H1 (cell line): ENCODE measurements at regions not wholly inside any gene's neighbourhood (a gene's known extent, or its start where the extent isn't known, plus 50 kb on each side); places are given as distances from the start of the nearest gene placed in this dataset.

ENCODE experiments used
- BACH1 ChIP-seq: IDR thresholded peaks from 2 replicates; pipeline ENCODE4 v1.6.1; 2012; ENCODE audit warnings: low read length, improper control_type of control experiment
- BCL11A ChIP-seq, 2 experiments: IDR thresholded peaks; one replicate each; pipeline ENCODE4 v1.6.1; 2011; ENCODE audit warnings: low read depth in 2 of 2, low read length in 2 of 2, mild to moderate bottlenecking in 2 of 2
- CBX8 ChIP-seq: fragments of 300-800, 300-1000 bp; sonication (generic); IDR thresholded peaks from 2 replicates; pipeline ENCODE4 v1.7.1; 2016; ENCODE audit warnings: low read depth, low read length, borderline replicate concordance
- CEBPB ChIP-seq: IDR thresholded peaks from 2 replicates; pipeline ENCODE4 v1.6.1; 2012; ENCODE audit warnings: low read depth, low read length
- HDAC6 ChIP-seq: IDR thresholded peaks from one replicate; pipeline ENCODE4 v1.7.1; 2012; ENCODE audit warnings: low read depth, mild to moderate bottlenecking, inconsistent platforms, low read length, moderate library complexity
- JUN ChIP-seq: IDR thresholded peaks from 2 replicates; pipeline ENCODE4 v1.6.1; 2011; ENCODE audit warnings: low read depth, mild to moderate bottlenecking, improper control_type of control experiment, low read length
- RAD21 ChIP-seq, 2 experiments: IDR thresholded peaks in 1 of 2; conservative IDR thresholded peaks in 1 of 2; 2 replicates each; pipeline ENCODE4 v1.6.1; 2011; ENCODE audit warnings: low read depth in 2 of 2, low read length in 2 of 2, improper control_type of control experiment in 1 of 2, inconsistent platforms in 1 of 2, mild to moderate bottlenecking in 1 of 2, moderate library complexity in 1 of 2
- SIRT6 ChIP-seq: IDR thresholded peaks from one replicate; pipeline ENCODE4 v1.7.1; 2012; ENCODE audit warnings: low read length, inconsistent platforms
- TF ChIP-seq, protein P1 (sequence below): fragments of 300-600 bp; sonication (generic); IDR thresholded peaks from 2 replicates; pipeline ENCODE4 v1.7.1; 2012; ENCODE audit warnings: low read length, moderate library complexity, mild to moderate bottlenecking, inconsistent platforms; ENCODE audit not compliant: insufficient replicate concordance
- TF ChIP-seq, protein P2 (sequence below): IDR thresholded peaks from 2 replicates; pipeline ENCODE4 v1.6.1; 2012; ENCODE audit warnings: low read length, inconsistent platforms

DNA sequence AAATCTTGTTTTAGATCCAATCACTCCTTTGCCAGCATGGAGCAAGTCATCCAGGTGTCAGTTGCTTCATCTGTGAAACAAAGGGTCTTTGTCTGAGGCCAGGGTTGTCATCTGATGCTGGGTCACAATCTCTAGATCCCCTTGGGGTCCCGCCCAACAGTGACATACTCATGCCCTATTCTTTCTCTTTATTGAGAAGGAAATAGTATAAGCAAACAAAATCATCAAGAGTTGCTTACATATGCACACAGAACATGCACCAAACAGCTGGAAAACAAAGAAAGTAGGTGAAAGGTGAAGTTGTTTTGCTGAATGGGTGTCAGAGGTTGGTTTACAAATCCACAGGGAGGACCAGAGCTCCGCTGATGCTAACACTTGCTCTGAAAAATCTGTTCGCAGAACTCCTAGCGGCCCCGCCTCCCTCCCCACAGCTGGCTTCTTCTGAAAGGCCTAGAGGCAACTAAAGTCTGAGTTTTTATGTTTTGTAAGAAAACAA, 106.1 kb upstream of the SLC44A1 start (continued):
- TF ChIP-seq, protein P1, sequence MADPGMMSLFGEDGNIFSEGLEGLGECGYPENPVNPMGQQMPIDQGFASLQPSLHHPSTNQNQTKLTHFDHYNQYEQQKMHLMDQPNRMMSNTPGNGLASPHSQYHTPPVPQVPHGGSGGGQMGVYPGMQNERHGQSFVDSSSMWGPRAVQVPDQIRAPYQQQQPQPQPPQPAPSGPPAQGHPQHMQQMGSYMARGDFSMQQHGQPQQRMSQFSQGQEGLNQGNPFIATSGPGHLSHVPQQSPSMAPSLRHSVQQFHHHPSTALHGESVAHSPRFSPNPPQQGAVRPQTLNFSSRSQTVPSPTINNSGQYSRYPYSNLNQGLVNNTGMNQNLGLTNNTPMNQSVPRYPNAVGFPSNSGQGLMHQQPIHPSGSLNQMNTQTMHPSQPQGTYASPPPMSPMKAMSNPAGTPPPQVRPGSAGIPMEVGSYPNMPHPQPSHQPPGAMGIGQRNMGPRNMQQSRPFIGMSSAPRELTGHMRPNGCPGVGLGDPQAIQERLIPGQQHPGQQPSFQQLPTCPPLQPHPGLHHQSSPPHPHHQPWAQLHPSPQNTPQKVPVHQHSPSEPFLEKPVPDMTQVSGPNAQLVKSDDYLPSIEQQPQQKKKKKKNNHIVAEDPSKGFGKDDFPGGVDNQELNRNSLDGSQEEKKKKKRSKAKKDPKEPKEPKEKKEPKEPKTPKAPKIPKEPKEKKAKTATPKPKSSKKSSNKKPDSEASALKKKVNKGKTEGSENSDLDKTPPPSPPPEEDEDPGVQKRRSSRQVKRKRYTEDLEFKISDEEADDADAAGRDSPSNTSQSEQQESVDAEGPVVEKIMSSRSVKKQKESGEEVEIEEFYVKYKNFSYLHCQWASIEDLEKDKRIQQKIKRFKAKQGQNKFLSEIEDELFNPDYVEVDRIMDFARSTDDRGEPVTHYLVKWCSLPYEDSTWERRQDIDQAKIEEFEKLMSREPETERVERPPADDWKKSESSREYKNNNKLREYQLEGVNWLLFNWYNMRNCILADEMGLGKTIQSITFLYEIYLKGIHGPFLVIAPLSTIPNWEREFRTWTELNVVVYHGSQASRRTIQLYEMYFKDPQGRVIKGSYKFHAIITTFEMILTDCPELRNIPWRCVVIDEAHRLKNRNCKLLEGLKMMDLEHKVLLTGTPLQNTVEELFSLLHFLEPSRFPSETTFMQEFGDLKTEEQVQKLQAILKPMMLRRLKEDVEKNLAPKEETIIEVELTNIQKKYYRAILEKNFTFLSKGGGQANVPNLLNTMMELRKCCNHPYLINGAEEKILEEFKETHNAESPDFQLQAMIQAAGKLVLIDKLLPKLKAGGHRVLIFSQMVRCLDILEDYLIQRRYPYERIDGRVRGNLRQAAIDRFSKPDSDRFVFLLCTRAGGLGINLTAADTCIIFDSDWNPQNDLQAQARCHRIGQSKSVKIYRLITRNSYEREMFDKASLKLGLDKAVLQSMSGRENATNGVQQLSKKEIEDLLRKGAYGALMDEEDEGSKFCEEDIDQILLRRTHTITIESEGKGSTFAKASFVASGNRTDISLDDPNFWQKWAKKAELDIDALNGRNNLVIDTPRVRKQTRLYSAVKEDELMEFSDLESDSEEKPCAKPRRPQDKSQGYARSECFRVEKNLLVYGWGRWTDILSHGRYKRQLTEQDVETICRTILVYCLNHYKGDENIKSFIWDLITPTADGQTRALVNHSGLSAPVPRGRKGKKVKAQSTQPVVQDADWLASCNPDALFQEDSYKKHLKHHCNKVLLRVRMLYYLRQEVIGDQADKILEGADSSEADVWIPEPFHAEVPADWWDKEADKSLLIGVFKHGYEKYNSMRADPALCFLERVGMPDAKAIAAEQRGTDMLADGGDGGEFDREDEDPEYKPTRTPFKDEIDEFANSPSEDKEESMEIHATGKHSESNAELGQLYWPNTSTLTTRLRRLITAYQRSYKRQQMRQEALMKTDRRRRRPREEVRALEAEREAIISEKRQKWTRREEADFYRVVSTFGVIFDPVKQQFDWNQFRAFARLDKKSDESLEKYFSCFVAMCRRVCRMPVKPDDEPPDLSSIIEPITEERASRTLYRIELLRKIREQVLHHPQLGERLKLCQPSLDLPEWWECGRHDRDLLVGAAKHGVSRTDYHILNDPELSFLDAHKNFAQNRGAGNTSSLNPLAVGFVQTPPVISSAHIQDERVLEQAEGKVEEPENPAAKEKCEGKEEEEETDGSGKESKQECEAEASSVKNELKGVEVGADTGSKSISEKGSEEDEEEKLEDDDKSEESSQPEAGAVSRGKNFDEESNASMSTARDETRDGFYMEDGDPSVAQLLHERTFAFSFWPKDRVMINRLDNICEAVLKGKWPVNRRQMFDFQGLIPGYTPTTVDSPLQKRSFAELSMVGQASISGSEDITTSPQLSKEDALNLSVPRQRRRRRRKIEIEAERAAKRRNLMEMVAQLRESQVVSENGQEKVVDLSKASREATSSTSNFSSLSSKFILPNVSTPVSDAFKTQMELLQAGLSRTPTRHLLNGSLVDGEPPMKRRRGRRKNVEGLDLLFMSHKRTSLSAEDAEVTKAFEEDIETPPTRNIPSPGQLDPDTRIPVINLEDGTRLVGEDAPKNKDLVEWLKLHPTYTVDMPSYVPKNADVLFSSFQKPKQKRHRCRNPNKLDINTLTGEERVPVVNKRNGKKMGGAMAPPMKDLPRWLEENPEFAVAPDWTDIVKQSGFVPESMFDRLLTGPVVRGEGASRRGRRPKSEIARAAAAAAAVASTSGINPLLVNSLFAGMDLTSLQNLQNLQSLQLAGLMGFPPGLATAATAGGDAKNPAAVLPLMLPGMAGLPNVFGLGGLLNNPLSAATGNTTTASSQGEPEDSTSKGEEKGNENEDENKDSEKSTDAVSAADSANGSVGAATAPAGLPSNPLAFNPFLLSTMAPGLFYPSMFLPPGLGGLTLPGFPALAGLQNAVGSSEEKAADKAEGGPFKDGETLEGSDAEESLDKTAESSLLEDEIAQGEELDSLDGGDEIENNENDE, result peak; percentile 45
- no peak for TF ChIP-seq CBX8
- no peak for TF ChIP-seq JUN
- TF ChIP-seq BACH1, result no peak
- TF ChIP-seq, protein P2, sequence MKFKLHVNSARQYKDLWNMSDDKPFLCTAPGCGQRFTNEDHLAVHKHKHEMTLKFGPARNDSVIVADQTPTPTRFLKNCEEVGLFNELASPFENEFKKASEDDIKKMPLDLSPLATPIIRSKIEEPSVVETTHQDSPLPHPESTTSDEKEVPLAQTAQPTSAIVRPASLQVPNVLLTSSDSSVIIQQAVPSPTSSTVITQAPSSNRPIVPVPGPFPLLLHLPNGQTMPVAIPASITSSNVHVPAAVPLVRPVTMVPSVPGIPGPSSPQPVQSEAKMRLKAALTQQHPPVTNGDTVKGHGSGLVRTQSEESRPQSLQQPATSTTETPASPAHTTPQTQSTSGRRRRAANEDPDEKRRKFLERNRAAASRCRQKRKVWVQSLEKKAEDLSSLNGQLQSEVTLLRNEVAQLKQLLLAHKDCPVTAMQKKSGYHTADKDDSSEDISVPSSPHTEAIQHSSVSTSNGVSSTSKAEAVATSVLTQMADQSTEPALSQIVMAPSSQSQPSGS, result peak; percentile 36; the same call in 1 of the 2 replicates
- TF ChIP-seq BCL11A (IDR thresholded peaks at IDR 0.05; ENCODE audit: low read depth in 2 of 2, low read length in 2 of 2), result no peak
- no peak for TF ChIP-seq RAD21 (IDR thresholded peaks at IDR 0.05 in 1 of 2, conservative IDR thresholded peaks at IDR 0.05 in 1 of 2; ENCODE audit: low read depth in 2 of 2, low read length in 2 of 2)
- peak; percentile 80 for TF ChIP-seq CEBPB
- no peak for TF ChIP-seq SIRT6
- TF ChIP-seq HDAC6, result no peak
